ENCODE measurements at regions not wholly inside any gene's neighbourhood (a gene's known extent, or its start where the extent isn't known, plus 50 kb on each side); places are given as distances from the start of the nearest gene placed in this dataset.

- H3K4me3 Mint-ChIP-seq, result no peak overlapping the region
- H3K4me1 ChIP-seq (ENCODE audit: control insufficient read depth in 2 of 2, insufficient read depth in 2 of 2, low read length in 2 of 2), result no peaks in the 10 kb centered on the region
- H3K27me3 ChIP-seq (ENCODE audit: control insufficient read depth in 2 of 2, insufficient read depth in 2 of 2, low read length in 2 of 2), result no peaks in the 10 kb centered on the region
- H3K27ac ChIP-seq (ENCODE audit: low read depth, low read length), result no peak overlapping the region
- no peaks in the 10 kb centered on the region for H3K9me3 ChIP-seq (ENCODE audit: control insufficient read depth in 2 of 3, low read length in 3 of 3)
- ChIA-PET CTCF (no interaction called here), POLR2A (no interaction called here)
- H3K4me1 Mint-ChIP-seq, result peaks cover 0 to 5% (median 0%) of the 10 kb centered on the region in 7 donors
- no peak overlapping the region for H3K4me3 ChIP-seq (ENCODE audit: low read length)
- ATAC-seq (no peak), DNase-seq (no peak)
- no peak overlapping the region for H3K27ac Mint-ChIP-seq
- H3K36me3 ChIP-seq (ENCODE audit: control insufficient read depth in 2 of 3, insufficient read depth in 3 of 3, low read length in 3 of 3), result no peaks in the 10 kb centered on the region
- peaks cover 0 to 10% (median 0%) of the 10 kb centered on the region in 11 donors for H3K9me3 Mint-ChIP-seq
- peaks cover 0 to 6% (median 0%) of the 10 kb centered on the region in 5 donors for H3K36me3 Mint-ChIP-seq
- intact Hi-C loops (cut with micrococcal nuclease), result no loop called here
- H3K27me3 Mint-ChIP-seq, result peaks cover 0 to 5% (median 0%) of the 10 kb centered on the region in 5 donors
These were observed 68.6 kb upstream of the KL start for GRCh38 chr13:32947411-32948276.

GRCh38 chr13:32949820-32950219, 66.4 kb upstream of the KL start:
- Histone ChIP-seq H3K27ac (ENCODE audit: low read depth, low read length) (no peak overlapping the region), H3K36me3 (ENCODE audit: control insufficient read depth in 2 of 3, insufficient read depth in 3 of 3, low read length in 3 of 3) (no peaks in the 10 kb centered on the region), H3K27me3 (ENCODE audit: control insufficient read depth in 2 of 2, insufficient read depth in 2 of 2, low read length in 2 of 2) (no peaks in the 10 kb centered on the region), H3K4me1 (ENCODE audit: control insufficient read depth in 2 of 2, insufficient read depth in 2 of 2, low read length in 2 of 2) (no peaks in the 10 kb centered on the region), H3K9me3 (ENCODE audit: control insufficient read depth in 2 of 3, low read length in 3 of 3) (no peaks in the 10 kb centered on the region), H3K4me3 (ENCODE audit: low read length) (no peak overlapping the region)
- Mint-ChIP-seq H3K4me3 (no peak overlapping the region), H3K27me3 (peaks cover 0 to 5% (median 0%) of the 10 kb centered on the region in 5 donors), H3K27ac (no peak overlapping the region), H3K9me3 (peaks cover 0 to 8% (median 0%) of the 10 kb centered on the region in 11 donors), H3K36me3 (peaks cover 0 to 6% (median 0%) of the 10 kb centered on the region in 5 donors), H3K4me1 (peaks cover 0 to 2% (median 0%) of the 10 kb centered on the region in 7 donors)
- DNase-seq (no peak), ATAC-seq (no peak)
- ChIA-PET POLR2A (no interaction called here), CTCF (no interaction called here)
- intact Hi-C loops (cut with micrococcal nuclease), result no loop called here

- H3K36me3 ChIP-seq (ENCODE audit: control insufficient read depth in 2 of 3, insufficient read depth in 3 of 3, low read length in 3 of 3), result no peaks in the 10 kb centered on the region
- no peak overlapping the region for H3K27ac ChIP-seq (ENCODE audit: low read depth, low read length)
- H3K9me3 ChIP-seq (ENCODE audit: control insufficient read depth in 2 of 3, low read length in 3 of 3), result no peaks in the 10 kb centered on the region
- no peaks in the 10 kb centered on the region for H3K4me1 ChIP-seq (ENCODE audit: control insufficient read depth in 2 of 2, insufficient read depth in 2 of 2, low read length in 2 of 2)
- no peak for ATAC-seq
- Mint-ChIP-seq H3K9me3 (peaks cover 0 to 1% (median 0%) of the 10 kb centered on the region in 11 donors), H3K4me3 (no peak overlapping the region), H3K27me3 (peaks cover 0 to 5% (median 0%) of the 10 kb centered on the region in 5 donors), H3K36me3 (no peaks in the 10 kb centered on the region), H3K4me1 (peaks cover 0 to 2% (median 0%) of the 10 kb centered on the region in 7 donors), H3K27ac (peak overlapping the region in 1 of 9 donors; percentile 79)
- no peaks in the 10 kb centered on the region for H3K27me3 ChIP-seq (ENCODE audit: control insufficient read depth in 2 of 2, insufficient read depth in 2 of 2, low read length in 2 of 2)
- intact Hi-C loops (cut with micrococcal nuclease), result no loop called here
- H3K4me3 ChIP-seq (ENCODE audit: low read length), result no peak overlapping the region
- ChIA-PET POLR2A (no interaction called here), CTCF (no interaction called here)
- DNase-seq, result no peak
These were observed 64.6 kb upstream of the KL start for GRCh38 chr13:32951580-32951979.

GRCh38 chr13:32955881-32956594, 60.2 kb upstream of the KL start:
- no peaks in the 10 kb centered on the region for H3K36me3 ChIP-seq (ENCODE audit: control insufficient read depth in 2 of 3, insufficient read depth in 3 of 3, low read length in 3 of 3)
- H3K9me3 Mint-ChIP-seq, result peaks cover 0 to 1% (median 0%) of the 10 kb centered on the region in 11 donors
- DNase-seq (no peak), ATAC-seq (no peak)
- no peaks in the 10 kb centered on the region for H3K9me3 ChIP-seq (ENCODE audit: control insufficient read depth in 2 of 3, low read length in 3 of 3)
- POLR2A ChIA-PET, result no interaction called here
- H3K4me1 Mint-ChIP-seq, result no peaks in the 10 kb centered on the region
- no peak overlapping the region for H3K4me3 ChIP-seq (ENCODE audit: low read length)
- CTCF ChIA-PET, result no interaction called here
- H3K4me1 ChIP-seq (ENCODE audit: control insufficient read depth in 2 of 2, insufficient read depth in 2 of 2, low read length in 2 of 2), result no peaks in the 10 kb centered on the region
- no peak overlapping the region for H3K27ac ChIP-seq (ENCODE audit: low read depth, low read length)
- H3K4me3 Mint-ChIP-seq, result no peak overlapping the region
- H3K27me3 Mint-ChIP-seq, result peaks cover 3 to 16% (median 8%) of the 10 kb centered on the region in 5 donors
- H3K27ac Mint-ChIP-seq, result no peak overlapping the region
- H3K27me3 ChIP-seq (ENCODE audit: control insufficient read depth in 2 of 2, insufficient read depth in 2 of 2, low read length in 2 of 2), result no peaks in the 10 kb centered on the region
- intact Hi-C loops (cut with micrococcal nuclease), result no loop called here
- no peaks in the 10 kb centered on the region for H3K36me3 Mint-ChIP-seq

GRCh38 chr13:32956595-32956933, 59.7 kb upstream of the KL start:
- no peaks in the 10 kb centered on the region for H3K36me3 ChIP-seq (ENCODE audit: control insufficient read depth in 2 of 3, insufficient read depth in 3 of 3, low read length in 3 of 3)

GRCh38 chr13:32960626-32961025, 55.6 kb upstream of the KL start:
- no peaks in the 10 kb centered on the region for H3K9me3 ChIP-seq (ENCODE audit: control insufficient read depth in 2 of 3, low read length in 3 of 3)
- H3K27me3 Mint-ChIP-seq, result peaks cover 3 to 15% (median 8%) of the 10 kb centered on the region in 5 donors
- CTCF ChIA-PET, result no interaction called here
- H3K4me1 Mint-ChIP-seq, result no peaks in the 10 kb centered on the region
- no peaks in the 10 kb centered on the region for H3K36me3 ChIP-seq (ENCODE audit: control insufficient read depth in 2 of 3, insufficient read depth in 3 of 3, low read length in 3 of 3)
- no peak overlapping the region for H3K27ac Mint-ChIP-seq
- H3K27ac ChIP-seq (ENCODE audit: low read depth, low read length), result no peak overlapping the region
- H3K4me3 ChIP-seq (ENCODE audit: low read length), result no peak overlapping the region
- POLR2A ChIA-PET, result no interaction called here
- H3K4me1 ChIP-seq (ENCODE audit: control insufficient read depth in 2 of 2, insufficient read depth in 2 of 2, low read length in 2 of 2), result no peaks in the 10 kb centered on the region
- DNase-seq (no peak), ATAC-seq (no peak)
- no peaks in the 10 kb centered on the region for H3K36me3 Mint-ChIP-seq
- H3K9me3 Mint-ChIP-seq, result peaks cover 0 to 5% (median 0%) of the 10 kb centered on the region in 11 donors
- H3K27me3 ChIP-seq (ENCODE audit: control insufficient read depth in 2 of 2, insufficient read depth in 2 of 2, low read length in 2 of 2), result no peaks in the 10 kb centered on the region
- H3K4me3 Mint-ChIP-seq, result no peak overlapping the region
- intact Hi-C loops (cut with micrococcal nuclease), result loop anchor here in 1 of 2 donors (10.0 kb wide), 1 partner anchor 64 kb away; no protein-coding TSS in a partner anchor

More at GRCh38 chr13:32956595-32956933, 59.7 kb upstream of the KL start:
- no peak for DNase-seq
- Histone ChIP-seq H3K4me3 (ENCODE audit: low read length) (no peak overlapping the region), H3K27me3 (ENCODE audit: control insufficient read depth in 2 of 2, insufficient read depth in 2 of 2, low read length in 2 of 2) (no peaks in the 10 kb centered on the region), H3K4me1 (ENCODE audit: control insufficient read depth in 2 of 2, insufficient read depth in 2 of 2, low read length in 2 of 2) (no peaks in the 10 kb centered on the region), H3K27ac (ENCODE audit: low read depth, low read length) (no peak overlapping the region), H3K9me3 (ENCODE audit: control insufficient read depth in 2 of 3, low read length in 3 of 3) (no peaks in the 10 kb centered on the region)
- no peaks in the 10 kb centered on the region for H3K4me1 Mint-ChIP-seq
- peaks cover 0 to 1% (median 0%) of the 10 kb centered on the region in 11 donors for H3K9me3 Mint-ChIP-seq
- ChIA-PET CTCF (interaction anchor here (0.5 kb wide), 1 partner anchor 581 kb away, joined by 3 read pairs; no protein-coding TSS in a partner anchor), POLR2A (no interaction called here)
- ATAC-seq, result no peak
- peaks cover 3 to 16% (median 8%) of the 10 kb centered on the region in 5 donors for H3K27me3 Mint-ChIP-seq
- H3K27ac Mint-ChIP-seq, result no peak overlapping the region
- H3K4me3 Mint-ChIP-seq, result no peak overlapping the region
- no peaks in the 10 kb centered on the region for H3K36me3 Mint-ChIP-seq
- intact Hi-C loops (cut with micrococcal nuclease), result no loop called here
